PC-9 (cell line): ENCODE measurements at regions not wholly inside any gene's neighbourhood (a gene's known extent, or its start where the extent isn't known, plus 50 kb on each side); places are given as distances from the start of the nearest gene placed in this dataset.

Experiments used
- BruUV-seq: library from RNA; stranded (reverse); fragments of 400-500 nt; replicated peaks from 2 replicates; lab custom pipeline; 2021; lab: Mats Ljungman, UMichigan
- CTCF ChIA-PET: fragments of 300-600 bp; sonication (Branson Sonifier 250); formaldehyde crosslinking; loops from one replicate; lab custom pipeline; 2022; ENCODE audit warnings: antibody characterized with exemption; lab: Charles Lee
- POLR2A ChIA-PET: fragments of 300-600 bp; sonication (Branson Sonifier 250); formaldehyde crosslinking; loops from one replicate; lab custom pipeline; 2022; ENCODE audit warnings: antibody characterized with exemption; ENCODE audit not compliant: unreplicated experiment; lab: Charles Lee
- DNase-seq, 2 experiments: peaks; one replicate each; pipeline versions ENCODE4 v3.0.0 to v3.0.0-alpha.2; 2015 to 2022; ENCODE audit warnings: mixed read lengths in 1 of 2
- H2AFZ ChIP-seq: fragments of 200-600 bp; sonication (generic); 2 replicates; pipeline ENCODE4 v1.8.1; 2017; ENCODE audit warnings: antibody characterized with exemption
- H3F3A ChIP-seq: fragments of 200-600 bp; sonication (generic); 2 replicates; pipeline ENCODE4 v1.8.1; 2017; ENCODE audit warnings: antibody characterized with exemption, mild to moderate bottlenecking, low read depth; ENCODE audit not compliant: insufficient read depth
- H3K27ac ChIP-seq: fragments of 200-600 bp; sonication (generic); 2 replicates; pipeline ENCODE4 v1.6.1; 2016; ENCODE audit warnings: mixed run types
- H3K27me3 ChIP-seq: fragments of 200-600 bp; sonication (generic); 2 replicates; pipeline ENCODE4 v1.6.1; 2016; ENCODE audit warnings: low read depth, mixed run types; ENCODE audit not compliant: insufficient read depth
- H3K36me3 ChIP-seq: fragments of 200-600 bp; sonication (generic); 2 replicates; pipeline ENCODE4 v1.6.1; 2016; ENCODE audit warnings: low read depth, mixed run types
- H3K4me1 ChIP-seq: fragments of 200-600 bp; sonication (generic); replicated peaks from 2 replicates; pipeline ENCODE4 v1.6.1; 2016; ENCODE audit warnings: mixed run types; ENCODE audit not compliant: insufficient read depth
- H3K4me2 ChIP-seq: fragments of 200-600 bp; sonication (generic); 2 replicates; pipeline ENCODE4 v1.6.1; 2017; ENCODE audit warnings: mixed run types
- H3K4me3 ChIP-seq: fragments of 200-600 bp; sonication (generic); 2 replicates; pipeline ENCODE4 v1.6.1; 2016; ENCODE audit warnings: mixed run types
- H3K79me2 ChIP-seq: fragments of 200-600 bp; sonication (generic); 2 replicates; pipeline ENCODE4 v1.6.1; 2017; ENCODE audit warnings: low read depth, mixed run types
- H3K9me2 ChIP-seq: fragments of 200-600 bp; sonication (generic); 2 replicates; pipeline ENCODE4 v1.8.1; 2017; ENCODE audit warnings: mild to moderate bottlenecking; ENCODE audit not compliant: insufficient read depth
- H3K9me3 ChIP-seq: fragments of 200-600 bp; sonication (generic); 2 replicates; pipeline ENCODE4 v1.8.1; 2016; ENCODE audit warnings: low read depth; ENCODE audit not compliant: insufficient read depth
- H4K20me1 ChIP-seq: fragments of 200-600 bp; sonication (generic); 2 replicates; pipeline ENCODE4 v1.8.1; 2017; ENCODE audit not compliant: insufficient read depth
- CTCF ChIP-seq: fragments of 200-600 bp; sonication (generic); conservative IDR thresholded peaks from 2 replicates; pipeline ENCODE4 v1.6.1; 2017; ENCODE audit warnings: mixed run types, antibody characterized with exemption, mild to moderate bottlenecking, moderate library complexity
- EZH2 ChIP-seq: fragments of 200-600 bp; sonication (generic); IDR thresholded peaks from 2 replicates; pipeline ENCODE4 v1.8.0; 2017; ENCODE audit warnings: antibody characterized with exemption, low read depth
- intact Hi-C: fragments of 100-400 bp; cut with micrococcal nuclease; formaldehyde crosslinking; loops from one replicate; pipeline ENCODE4 v1.10.0; 2022; ENCODE audit not compliant: unreplicated experiment

DNA sequence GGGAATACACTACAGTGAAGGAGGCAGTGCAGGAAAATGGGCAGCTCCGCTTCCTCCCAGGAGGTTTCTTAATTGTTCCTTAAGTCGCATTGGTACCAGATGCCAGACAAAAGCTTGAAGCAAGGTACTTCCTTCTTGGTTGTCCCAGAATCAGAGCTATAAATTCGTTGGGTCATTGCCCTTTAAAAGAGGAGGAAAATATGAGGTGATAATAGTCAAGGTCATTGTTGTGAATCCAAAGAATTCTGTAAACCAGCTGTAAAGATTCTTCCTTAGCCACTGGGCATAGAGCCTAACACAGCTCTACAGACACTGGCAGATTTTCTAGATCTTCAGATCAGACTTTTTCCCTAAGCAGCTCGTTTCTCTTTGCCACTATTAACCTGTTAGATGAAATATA lies 444.1 kb upstream of the TLE4 start:
- Histone ChIP-seq H3F3A (no peaks in the 10 kb centered on the region), H3K4me2 (no peak overlapping the region), H4K20me1 (no peaks in the 10 kb centered on the region), H3K4me3 (no peak overlapping the region), H3K9me3 (no peaks in the 10 kb centered on the region), H3K4me1 (no peaks in the 10 kb centered on the region), H3K36me3 (no peaks in the 10 kb centered on the region), H3K27ac (no peak overlapping the region), H2AFZ (no peak overlapping the region), H3K9me2 (no peaks in the 10 kb centered on the region), H3K79me2 (no peaks in the 10 kb centered on the region), H3K27me3 (no peaks in the 10 kb centered on the region; the same call in none of the 2 replicates)
- no peak for DNase-seq
- BruUV-seq = no TSS peak
- intact Hi-C loops = loop anchor here (5.0 kb wide), 1 partner anchor 305 kb away; no protein-coding TSS in a partner anchor
- CTCF ChIA-PET = no interaction called here
- POLR2A ChIA-PET = no interaction called here
- TF ChIP-seq EZH2 (no peak), CTCF (no peak)

GRCh38 chr9:79129865-79130480 lies 441.8 kb upstream of the TLE4 start:
- Histone ChIP-seq H2AFZ (no peak overlapping the region), H3K27me3 (no peaks in the 10 kb centered on the region; the same call in none of the 2 replicates), H3K79me2 (no peaks in the 10 kb centered on the region), H3F3A (no peaks in the 10 kb centered on the region), H3K4me2 (no peak overlapping the region), H4K20me1 (no peaks in the 10 kb centered on the region), H3K4me3 (no peak overlapping the region), H3K4me1 (no peaks in the 10 kb centered on the region), H3K9me2 (no peaks in the 10 kb centered on the region), H3K36me3 (no peaks in the 10 kb centered on the region), H3K27ac (no peak overlapping the region), H3K9me3 (no peaks in the 10 kb centered on the region)
- DNase-seq = peak in 1 of 2 experiments; percentile 51
- TF ChIP-seq CTCF (peak; percentile 76), EZH2 (no peak)
- ChIA-PET CTCF (no interaction called here), POLR2A (no interaction called here)
- intact Hi-C loops = loop anchor here (5.0 kb wide), 4 partner anchors 102 to 528 kb away; no protein-coding TSS in a partner anchor
- no TSS peak for BruUV-seq

GRCh38 chr9:79131246-79131774 lies 440.5 kb upstream of the TLE4 start:
- ChIA-PET POLR2A (interaction anchor here (0.6 kb wide), 1 partner anchor 423 kb away, joined by 3 read pairs; no protein-coding TSS in a partner anchor), CTCF (no interaction called here)
- H3K36me3 ChIP-seq = no peaks in the 10 kb centered on the region
- H3K4me2 ChIP-seq = no peak overlapping the region
- no peaks in the 10 kb centered on the region for H3K9me2 ChIP-seq
- DNase-seq = no peak
- H3K9me3 ChIP-seq = no peaks in the 10 kb centered on the region
- no peaks in the 10 kb centered on the region for H3K4me1 ChIP-seq
- no peak overlapping the region for H3K27ac ChIP-seq
- H4K20me1 ChIP-seq = no peaks in the 10 kb centered on the region
- no peak overlapping the region for H2AFZ ChIP-seq
- H3F3A ChIP-seq = no peaks in the 10 kb centered on the region
- intact Hi-C loops = loop anchor here (5.0 kb wide), 3 partner anchors 101 to 529 kb away; no protein-coding TSS in a partner anchor
- no TSS peak for BruUV-seq
- H3K79me2 ChIP-seq = no peaks in the 10 kb centered on the region
- no peak for TF ChIP-seq EZH2
- TF ChIP-seq CTCF = no peak
- H3K4me3 ChIP-seq = no peak overlapping the region
- no peaks in the 10 kb centered on the region; the same call in none of the 2 replicates for H3K27me3 ChIP-seq
